ENCODE measurements at regions not wholly inside any gene's neighbourhood (a gene's known extent, or its start where the extent isn't known, plus 50 kb on each side); places are given as distances from the start of the nearest gene placed in this dataset.

DNA sequence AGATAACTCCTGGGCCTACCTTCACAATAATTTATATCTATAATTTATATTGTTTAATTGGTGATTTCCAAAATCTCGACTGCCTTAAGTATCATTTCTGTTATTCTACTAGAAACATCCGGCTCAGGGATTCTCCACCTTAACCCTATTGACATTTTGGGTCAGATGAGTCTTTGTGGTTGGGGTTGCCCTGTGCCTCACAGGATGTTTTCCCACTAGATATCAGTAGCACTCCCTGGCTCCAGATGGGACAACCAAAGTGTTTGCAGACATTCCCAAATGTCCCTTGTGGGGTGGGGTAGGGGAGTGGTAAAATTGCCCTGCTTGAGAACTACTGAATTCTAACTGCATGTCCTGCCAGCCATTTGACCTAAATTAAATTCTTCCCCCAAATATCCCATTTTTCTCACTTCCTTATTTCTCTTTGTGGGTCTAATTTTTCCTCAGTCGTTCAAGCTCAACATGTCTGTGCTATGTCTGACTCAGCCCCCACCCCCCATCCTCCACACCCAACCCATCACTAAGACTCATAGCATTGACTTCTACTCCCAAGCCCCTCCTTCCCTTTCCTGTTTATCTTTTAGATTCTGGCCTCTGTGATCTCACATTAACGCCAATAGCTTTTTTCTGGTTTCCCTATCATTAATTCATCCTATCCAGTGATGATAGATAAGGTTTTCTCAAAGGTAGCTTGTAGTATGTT lies 545.1 kb downstream of the EFNB2 start:
- Histone ChIP-seq H4K20me1 (ENCODE audit: insufficient read depth, low read length) (no peaks in the 10 kb centered on the region), H3K4me1 (ENCODE audit: insufficient read depth, low read length) (peaks cover 10% of the 10 kb centered on the region)

DNA sequence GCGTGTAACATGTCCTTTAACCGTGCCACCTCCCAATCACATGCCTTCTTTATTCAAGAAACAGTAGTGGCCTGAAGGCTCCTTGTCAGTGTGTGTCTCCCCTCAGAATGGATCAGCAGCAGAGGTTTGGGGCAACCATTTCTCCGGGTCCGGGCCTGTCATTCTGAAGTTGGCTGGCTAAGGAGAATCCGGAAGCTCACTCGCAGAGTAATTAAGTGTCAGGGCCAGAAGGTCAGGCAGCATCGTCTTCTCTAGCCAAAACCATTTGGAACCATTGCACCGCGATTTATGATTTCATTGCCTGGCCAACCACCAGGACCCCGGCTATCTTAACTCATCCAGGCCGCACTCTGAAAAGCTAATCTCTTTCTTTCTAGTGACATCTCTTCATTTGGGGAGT lies 550.8 kb downstream of the EFNB2 start:
- H3K27ac ChIP-seq (ENCODE audit: low read depth, low read length) = no peak overlapping the region
- DNase-seq (ENCODE audit: insufficient read length, low spot score, missing footprints) = no peak
- TF ChIP-seq, protein P1, sequence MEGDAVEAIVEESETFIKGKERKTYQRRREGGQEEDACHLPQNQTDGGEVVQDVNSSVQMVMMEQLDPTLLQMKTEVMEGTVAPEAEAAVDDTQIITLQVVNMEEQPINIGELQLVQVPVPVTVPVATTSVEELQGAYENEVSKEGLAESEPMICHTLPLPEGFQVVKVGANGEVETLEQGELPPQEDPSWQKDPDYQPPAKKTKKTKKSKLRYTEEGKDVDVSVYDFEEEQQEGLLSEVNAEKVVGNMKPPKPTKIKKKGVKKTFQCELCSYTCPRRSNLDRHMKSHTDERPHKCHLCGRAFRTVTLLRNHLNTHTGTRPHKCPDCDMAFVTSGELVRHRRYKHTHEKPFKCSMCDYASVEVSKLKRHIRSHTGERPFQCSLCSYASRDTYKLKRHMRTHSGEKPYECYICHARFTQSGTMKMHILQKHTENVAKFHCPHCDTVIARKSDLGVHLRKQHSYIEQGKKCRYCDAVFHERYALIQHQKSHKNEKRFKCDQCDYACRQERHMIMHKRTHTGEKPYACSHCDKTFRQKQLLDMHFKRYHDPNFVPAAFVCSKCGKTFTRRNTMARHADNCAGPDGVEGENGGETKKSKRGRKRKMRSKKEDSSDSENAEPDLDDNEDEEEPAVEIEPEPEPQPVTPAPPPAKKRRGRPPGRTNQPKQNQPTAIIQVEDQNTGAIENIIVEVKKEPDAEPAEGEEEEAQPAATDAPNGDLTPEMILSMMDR (IDR thresholded peaks at IDR 0.05; ENCODE audit: extremely low read depth, low read depth, low read length) = no peak

More for the DNA sequence above, 545.1 kb downstream of the EFNB2 start:
- Histone ChIP-seq H3K79me2 (ENCODE audit: insufficient read depth, low read length) (no peaks in the 10 kb centered on the region), H3K27ac (ENCODE audit: low read depth, low read length) (peak overlapping the region; percentile 18), H3K27me3 (ENCODE audit: insufficient read depth, low read length) (no peaks in the 10 kb centered on the region), H3K4me3 (ENCODE audit: insufficient read depth, low read length) (no peak overlapping the region), H3K9me3 (ENCODE audit: low read depth, low read length) (no peaks in the 10 kb centered on the region), H3K36me3 (ENCODE audit: insufficient read depth, low read length) (no peaks in the 10 kb centered on the region), H3K4me2 (ENCODE audit: insufficient read depth, low read length) (no peak overlapping the region), H2AFZ (ENCODE audit: low read length) (peak overlapping the region; percentile 64)
- TF ChIP-seq, protein P1 (IDR thresholded peaks at IDR 0.05; ENCODE audit: extremely low read depth, low read depth, low read length) = no peak
- DNase-seq (ENCODE audit: insufficient read length, low spot score, missing footprints) = peak; percentile 36

DNA sequence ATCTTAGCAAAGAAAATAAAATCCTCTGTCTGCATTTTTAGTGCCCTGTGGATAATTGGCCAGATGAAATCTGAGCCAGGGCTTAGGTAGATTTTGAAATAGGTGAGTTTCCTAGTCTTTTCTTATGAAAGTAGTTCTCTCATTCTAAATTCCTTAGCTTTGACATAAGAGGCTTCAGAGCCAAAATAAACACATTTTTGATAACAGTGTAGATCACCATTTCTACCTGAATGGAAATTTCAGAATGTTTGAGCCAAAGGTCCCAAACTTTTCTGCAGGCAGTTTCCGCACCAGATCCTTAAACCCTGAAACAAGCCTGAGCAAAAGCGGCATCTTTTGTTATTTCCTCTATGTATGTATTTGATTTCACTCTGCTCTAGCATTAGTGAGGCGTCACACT lies 551.2 kb downstream of the EFNB2 start:
- H3K4me2 ChIP-seq (ENCODE audit: insufficient read depth, low read length) = no peak overlapping the region
- TF ChIP-seq, protein P1 (IDR thresholded peaks at IDR 0.05; ENCODE audit: extremely low read depth, low read depth, low read length) = no peak
- H3K27me3 ChIP-seq (ENCODE audit: insufficient read depth, low read length) = no peaks in the 10 kb centered on the region
- no peak overlapping the region for H3K4me3 ChIP-seq (ENCODE audit: insufficient read depth, low read length)
- H3K79me2 ChIP-seq (ENCODE audit: insufficient read depth, low read length) = no peaks in the 10 kb centered on the region
- H3K9me3 ChIP-seq (ENCODE audit: low read depth, low read length) = no peaks in the 10 kb centered on the region
- H3K4me1 ChIP-seq (ENCODE audit: insufficient read depth, low read length) = peaks cover 5% of the 10 kb centered on the region
- no peaks in the 10 kb centered on the region for H4K20me1 ChIP-seq (ENCODE audit: insufficient read depth, low read length)
- DNase-seq (ENCODE audit: insufficient read length, low spot score, missing footprints) = no peak
- H3K27ac ChIP-seq (ENCODE audit: low read depth, low read length) = no peak overlapping the region
- no peak overlapping the region for H2AFZ ChIP-seq (ENCODE audit: low read length)
- H3K36me3 ChIP-seq (ENCODE audit: insufficient read depth, low read length) = no peaks in the 10 kb centered on the region

More for the DNA sequence above, 550.8 kb downstream of the EFNB2 start:
- Histone ChIP-seq H3K79me2 (ENCODE audit: insufficient read depth, low read length) (no peaks in the 10 kb centered on the region), H3K4me3 (ENCODE audit: insufficient read depth, low read length) (no peak overlapping the region), H3K9me3 (ENCODE audit: low read depth, low read length) (no peaks in the 10 kb centered on the region), H2AFZ (ENCODE audit: low read length) (no peak overlapping the region), H3K36me3 (ENCODE audit: insufficient read depth, low read length) (no peaks in the 10 kb centered on the region), H3K27me3 (ENCODE audit: insufficient read depth, low read length) (no peaks in the 10 kb centered on the region), H3K4me2 (ENCODE audit: insufficient read depth, low read length) (no peak overlapping the region), H3K4me1 (ENCODE audit: insufficient read depth, low read length) (peaks cover 2% of the 10 kb centered on the region), H4K20me1 (ENCODE audit: insufficient read depth, low read length) (no peaks in the 10 kb centered on the region)

DNA sequence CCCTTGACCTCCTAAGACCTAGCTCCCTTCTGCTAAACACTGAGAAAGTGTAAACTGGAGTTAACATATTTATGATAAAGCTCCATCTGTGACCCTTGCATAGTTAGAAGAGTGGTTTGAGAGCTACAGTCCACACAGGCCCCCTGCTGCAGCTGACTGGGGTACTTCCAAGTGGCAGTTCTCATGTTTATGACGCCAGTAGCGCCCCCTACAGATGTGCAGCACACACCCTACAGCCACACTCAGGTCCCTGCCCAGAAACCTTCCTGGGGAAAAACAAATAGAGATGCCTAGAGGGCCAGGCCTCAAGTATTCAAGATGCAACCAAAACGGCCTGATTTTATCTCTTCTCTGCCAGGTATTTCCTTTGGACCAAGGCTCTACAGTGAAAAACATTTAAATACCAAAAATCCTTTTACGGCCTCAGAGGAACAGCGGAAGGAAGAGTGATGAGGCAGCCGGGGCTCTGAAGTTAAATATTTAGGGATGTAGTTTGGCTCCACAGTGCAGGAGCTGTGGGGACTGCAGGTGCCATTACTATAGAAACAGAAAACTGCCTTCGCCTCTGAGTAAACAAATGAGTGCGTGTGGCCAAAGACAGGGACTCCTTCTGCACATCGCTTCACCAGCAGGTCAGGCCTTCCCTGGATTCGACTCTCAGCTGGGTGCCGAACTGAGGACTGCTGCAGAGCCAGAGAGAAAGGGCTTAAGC lies 553.1 kb downstream of the EFNB2 start:
- no peaks in the 10 kb centered on the region for H3K79me2 ChIP-seq (ENCODE audit: insufficient read depth, low read length)
- no peaks in the 10 kb centered on the region for H3K27me3 ChIP-seq (ENCODE audit: insufficient read depth, low read length)
- no peaks in the 10 kb centered on the region for H3K36me3 ChIP-seq (ENCODE audit: insufficient read depth, low read length)
- no peak overlapping the region for H2AFZ ChIP-seq (ENCODE audit: low read length)
- peaks cover 5% of the 10 kb centered on the region for H3K4me1 ChIP-seq (ENCODE audit: insufficient read depth, low read length)
- H3K9me3 ChIP-seq (ENCODE audit: low read depth, low read length) = no peaks in the 10 kb centered on the region
- H3K4me2 ChIP-seq (ENCODE audit: insufficient read depth, low read length) = no peak overlapping the region
- DNase-seq (ENCODE audit: insufficient read length, low spot score, missing footprints) = no peak
- TF ChIP-seq, protein P1 (IDR thresholded peaks at IDR 0.05; ENCODE audit: extremely low read depth, low read depth, low read length) = no peak
- no peak overlapping the region for H3K4me3 ChIP-seq (ENCODE audit: insufficient read depth, low read length)
- no peak overlapping the region for H3K27ac ChIP-seq (ENCODE audit: low read depth, low read length)
- no peaks in the 10 kb centered on the region for H4K20me1 ChIP-seq (ENCODE audit: insufficient read depth, low read length)

Data from osteoblast (primary cell).